ENCODE measurements at regions not wholly inside any gene's neighbourhood (a gene's known extent, or its start where the extent isn't known, plus 50 kb on each side); places are given as distances from the start of the nearest gene placed in this dataset.
"Not testable (repeated sequence)": the region's sequence is repeated elsewhere in the genome, so short reads cannot be mapped to it uniquely, and the experiment has no call there.

DNA sequence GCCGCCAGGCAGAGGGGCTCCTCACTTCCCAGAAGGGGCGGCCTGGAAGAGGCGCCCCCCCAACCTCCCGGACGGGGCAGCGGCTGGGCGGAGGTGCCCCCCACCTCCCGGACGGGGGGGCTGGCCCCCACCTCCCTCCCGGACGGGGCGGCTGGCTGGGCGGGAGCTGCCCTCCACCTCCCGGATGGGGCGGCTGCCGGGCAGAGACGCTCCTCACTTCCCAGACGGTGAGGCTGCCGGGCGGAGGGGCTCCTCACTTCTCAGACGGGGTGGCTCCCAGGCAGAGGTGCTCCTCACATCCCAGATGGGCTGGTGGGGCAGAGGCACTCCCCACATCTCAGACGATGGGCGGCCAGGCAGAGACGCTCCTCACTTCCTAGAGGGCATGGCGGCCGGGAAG is 389.7 kb upstream of the EYS start:
- no peaks in the 10 kb centered on the region for H3K36me3 ChIP-seq (replicated peaks in 1 of 2)
- no peaks in the 10 kb centered on the region for H3K27me3 ChIP-seq
- WGBS, 4 donors = 82 to 99% (median 92%) methylated on average over 6 to 26 of the region's 26 CpGs
- no peak for DNase-seq
- intact Hi-C loops (cut with DNase I) = no loop called here
- no peaks in the 10 kb centered on the region for H3K9me3 ChIP-seq (replicated peaks in 1 of 3)
- no peak overlapping the region for H3K27ac ChIP-seq
- no peaks in the 10 kb centered on the region for H3K4me1 ChIP-seq (replicated peaks in 1 of 2)
- no peak overlapping the region for H3K4me3 ChIP-seq
- TF ChIP-seq, protein P1, sequence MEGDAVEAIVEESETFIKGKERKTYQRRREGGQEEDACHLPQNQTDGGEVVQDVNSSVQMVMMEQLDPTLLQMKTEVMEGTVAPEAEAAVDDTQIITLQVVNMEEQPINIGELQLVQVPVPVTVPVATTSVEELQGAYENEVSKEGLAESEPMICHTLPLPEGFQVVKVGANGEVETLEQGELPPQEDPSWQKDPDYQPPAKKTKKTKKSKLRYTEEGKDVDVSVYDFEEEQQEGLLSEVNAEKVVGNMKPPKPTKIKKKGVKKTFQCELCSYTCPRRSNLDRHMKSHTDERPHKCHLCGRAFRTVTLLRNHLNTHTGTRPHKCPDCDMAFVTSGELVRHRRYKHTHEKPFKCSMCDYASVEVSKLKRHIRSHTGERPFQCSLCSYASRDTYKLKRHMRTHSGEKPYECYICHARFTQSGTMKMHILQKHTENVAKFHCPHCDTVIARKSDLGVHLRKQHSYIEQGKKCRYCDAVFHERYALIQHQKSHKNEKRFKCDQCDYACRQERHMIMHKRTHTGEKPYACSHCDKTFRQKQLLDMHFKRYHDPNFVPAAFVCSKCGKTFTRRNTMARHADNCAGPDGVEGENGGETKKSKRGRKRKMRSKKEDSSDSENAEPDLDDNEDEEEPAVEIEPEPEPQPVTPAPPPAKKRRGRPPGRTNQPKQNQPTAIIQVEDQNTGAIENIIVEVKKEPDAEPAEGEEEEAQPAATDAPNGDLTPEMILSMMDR (IDR thresholded peaks at IDR 0.05) = no peak
- TF ChIP-seq POLR2A (IDR thresholded peaks at IDR 0.05) = no peak

DNA sequence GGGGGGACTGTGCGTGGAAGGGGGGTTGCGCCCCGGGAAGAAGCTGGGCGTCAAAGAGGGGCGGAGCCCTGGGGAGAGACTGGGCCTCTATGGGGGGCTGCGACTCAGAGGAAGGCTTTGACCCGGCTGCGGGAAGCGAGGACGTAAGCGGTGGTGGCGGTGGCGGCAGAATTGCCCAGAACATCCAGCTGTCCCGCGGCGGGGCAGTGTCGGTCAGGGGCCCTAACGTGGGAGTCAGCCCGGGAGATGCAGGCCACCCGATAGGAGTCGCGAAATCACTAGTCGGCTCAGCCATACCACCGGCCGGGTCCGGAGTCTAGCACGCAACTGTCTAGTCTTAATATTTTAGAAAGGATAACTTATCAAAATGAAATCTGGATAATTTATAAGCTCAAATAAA is 387.6 kb upstream of the EYS start:
- H3K4me1 ChIP-seq (replicated peaks in 1 of 2) = no peaks in the 10 kb centered on the region
- H3K4me3 ChIP-seq = no peak overlapping the region
- TF ChIP-seq, protein P1 (IDR thresholded peaks at IDR 0.05) = no peak
- no peak for TF ChIP-seq POLR2A (IDR thresholded peaks at IDR 0.05)
- no peak for DNase-seq
- no peaks in the 10 kb centered on the region for H3K27me3 ChIP-seq
- intact Hi-C loops (cut with DNase I) = no loop called here
- WGBS, 4 donors = 93 to 96% (median 95%) methylated on average over 26 to 27 of the region's 27 CpGs
- H3K36me3 ChIP-seq (replicated peaks in 1 of 2) = no peaks in the 10 kb centered on the region
- no peaks in the 10 kb centered on the region for H3K9me3 ChIP-seq (replicated peaks in 1 of 3)
- H3K27ac ChIP-seq = no peak overlapping the region

DNA sequence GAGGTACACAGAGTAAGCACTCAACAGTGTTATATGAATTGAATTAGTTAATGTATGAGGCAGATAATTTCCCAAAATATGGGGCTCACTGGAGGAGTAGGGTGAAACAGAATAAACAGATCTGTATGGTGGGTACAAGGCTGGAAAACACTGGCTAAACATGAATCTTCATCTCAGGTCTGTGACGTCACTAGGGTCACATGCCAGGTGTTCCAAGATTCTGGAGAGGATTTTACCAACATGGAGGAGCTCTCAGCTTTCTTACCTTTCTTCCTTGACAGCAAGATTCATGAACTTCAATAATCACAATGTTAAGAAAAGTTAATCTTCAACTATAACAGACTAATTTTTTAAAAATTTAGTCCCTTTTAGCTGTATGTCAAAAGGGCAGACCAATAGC is 385.3 kb upstream of the EYS start:
- H3K27me3 ChIP-seq; H3K27ac ChIP-seq; H3K4me1 ChIP-seq (replicated peaks in 1 of 2); intact Hi-C loops (cut with DNase I); H3K9me3 ChIP-seq (replicated peaks in 1 of 3); H3K4me3 ChIP-seq; DNase-seq; H3K36me3 ChIP-seq (replicated peaks in 1 of 2): not testable (repeated sequence)
- 50 to 65% (median 60%) methylated on average over 1 of the region's 1 CpG for WGBS, 4 donors

DNA sequence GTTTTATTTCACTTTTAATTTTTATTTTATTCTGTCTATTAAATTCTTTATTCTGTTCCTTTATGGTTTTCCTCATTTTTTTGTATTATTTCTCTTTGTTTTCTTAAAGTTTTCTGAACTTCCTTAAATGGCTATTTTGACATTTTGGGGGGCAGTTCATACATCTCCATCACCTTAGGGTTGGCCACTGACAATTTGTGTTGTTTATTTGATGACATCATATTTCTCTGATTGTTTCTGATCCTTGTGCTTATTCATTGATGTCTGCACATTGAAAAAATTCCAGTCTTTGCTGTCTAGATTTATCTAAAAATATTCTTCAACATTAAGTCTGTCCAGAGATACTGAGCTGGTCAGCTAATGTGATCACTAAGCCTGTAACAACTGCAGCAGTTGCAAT is 379.5 kb upstream of the EYS start:
- TF ChIP-seq, protein P1 (IDR thresholded peaks at IDR 0.05) = no peak
- intact Hi-C loops (cut with DNase I) = no loop called here
- H3K4me1 ChIP-seq (replicated peaks in 1 of 2) = no peaks in the 10 kb centered on the region

DNA sequence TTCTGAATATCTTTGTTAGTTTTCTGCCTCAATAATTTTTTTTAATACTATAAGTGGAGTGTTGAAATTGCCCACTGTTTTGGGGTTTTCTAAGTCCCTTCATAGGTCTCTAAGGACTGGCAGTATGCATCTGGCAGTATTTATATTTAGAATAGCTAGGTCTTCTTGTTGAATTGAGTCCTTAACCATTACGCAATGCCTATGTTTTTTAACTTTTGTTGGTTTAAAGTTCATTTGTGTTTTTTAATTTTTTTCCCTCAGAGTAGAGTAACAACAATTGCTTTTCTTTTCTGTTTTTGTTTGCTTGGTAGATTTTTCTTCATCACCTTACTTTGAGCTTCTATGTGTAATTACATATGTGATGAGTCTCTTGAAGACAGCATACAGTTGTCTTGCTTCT is 375.9 kb upstream of the EYS start:
- intact Hi-C loops (cut with DNase I) = no loop called here
- H3K36me3 ChIP-seq (replicated peaks in 1 of 2) = no peaks in the 10 kb centered on the region
- peaks cover 0 to 7% (median 0%) of the 10 kb centered on the region in 3 donors for H3K9me3 ChIP-seq (replicated peaks in 1 of 3)
- no peak overlapping the region for H3K27ac ChIP-seq
- no peaks in the 10 kb centered on the region for H3K27me3 ChIP-seq
- 83 to 98% (median 90%) methylated on average over 1 of the region's 1 CpG for WGBS, 4 donors
- no peaks in the 10 kb centered on the region for H3K4me1 ChIP-seq (replicated peaks in 1 of 2)
- TF ChIP-seq, protein P1 (IDR thresholded peaks at IDR 0.05) = no peak
- no peak for TF ChIP-seq POLR2A (IDR thresholded peaks at IDR 0.05)
- no peak overlapping the region for H3K4me3 ChIP-seq
- DNase-seq = no peak

More for the DNA sequence above, 379.5 kb upstream of the EYS start:
- peaks cover 0 to 7% (median 0%) of the 10 kb centered on the region in 3 donors for H3K9me3 ChIP-seq (replicated peaks in 1 of 3)
- no peak overlapping the region for H3K27ac ChIP-seq
- H3K36me3 ChIP-seq (replicated peaks in 1 of 2) = no peaks in the 10 kb centered on the region
- H3K27me3 ChIP-seq = no peaks in the 10 kb centered on the region
- DNase-seq = no peak
- H3K4me3 ChIP-seq = no peak overlapping the region
